HFF-Myc (cell line): ENCODE measurements at regions not wholly inside any gene's neighbourhood (a gene's known extent, or its start where the extent isn't known, plus 50 kb on each side); places are given as distances from the start of the nearest gene placed in this dataset.

ENCODE experiments used
- DNase-seq: peaks from one replicate; pipeline ENCODE4 v3.0.0-alpha.2; 2011; ENCODE audit warnings: low read depth; ENCODE audit errors: extremely low read depth
- H3K4me3 ChIP-seq: replicated peaks from 2 replicates; pipeline ENCODE4 v1.5.1; 2011; ENCODE audit warnings: low read depth, mild to moderate bottlenecking, control low read depth, low read length
- TF ChIP-seq, protein P1 (sequence below): IDR thresholded peaks from 2 replicates; pipeline ENCODE4 v1.5.1; 2012; ENCODE audit warnings: mild to moderate bottlenecking, low read depth, low read length, control low read depth; ENCODE audit errors: missing control alignments

GRCh38 chr11:70672991-70673653 lies 274.8 kb downstream of the CTTN start:
- H3K4me3 ChIP-seq = no peak overlapping the region
- no peak for DNase-seq
- TF ChIP-seq, protein P1, sequence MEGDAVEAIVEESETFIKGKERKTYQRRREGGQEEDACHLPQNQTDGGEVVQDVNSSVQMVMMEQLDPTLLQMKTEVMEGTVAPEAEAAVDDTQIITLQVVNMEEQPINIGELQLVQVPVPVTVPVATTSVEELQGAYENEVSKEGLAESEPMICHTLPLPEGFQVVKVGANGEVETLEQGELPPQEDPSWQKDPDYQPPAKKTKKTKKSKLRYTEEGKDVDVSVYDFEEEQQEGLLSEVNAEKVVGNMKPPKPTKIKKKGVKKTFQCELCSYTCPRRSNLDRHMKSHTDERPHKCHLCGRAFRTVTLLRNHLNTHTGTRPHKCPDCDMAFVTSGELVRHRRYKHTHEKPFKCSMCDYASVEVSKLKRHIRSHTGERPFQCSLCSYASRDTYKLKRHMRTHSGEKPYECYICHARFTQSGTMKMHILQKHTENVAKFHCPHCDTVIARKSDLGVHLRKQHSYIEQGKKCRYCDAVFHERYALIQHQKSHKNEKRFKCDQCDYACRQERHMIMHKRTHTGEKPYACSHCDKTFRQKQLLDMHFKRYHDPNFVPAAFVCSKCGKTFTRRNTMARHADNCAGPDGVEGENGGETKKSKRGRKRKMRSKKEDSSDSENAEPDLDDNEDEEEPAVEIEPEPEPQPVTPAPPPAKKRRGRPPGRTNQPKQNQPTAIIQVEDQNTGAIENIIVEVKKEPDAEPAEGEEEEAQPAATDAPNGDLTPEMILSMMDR = no peak

- no peak for DNase-seq
- H3K4me3 ChIP-seq = no peak overlapping the region
- TF ChIP-seq, protein P1 = no peak
Measured at GRCh38 chr11:70674605-70675004, 276.3 kb downstream of the CTTN start.

GRCh38 chr11:70675697-70676374 lies 277.5 kb downstream of the CTTN start:
- H3K4me3 ChIP-seq = no peak overlapping the region
- TF ChIP-seq, protein P1 = no peak
- no peak for DNase-seq

DNA sequence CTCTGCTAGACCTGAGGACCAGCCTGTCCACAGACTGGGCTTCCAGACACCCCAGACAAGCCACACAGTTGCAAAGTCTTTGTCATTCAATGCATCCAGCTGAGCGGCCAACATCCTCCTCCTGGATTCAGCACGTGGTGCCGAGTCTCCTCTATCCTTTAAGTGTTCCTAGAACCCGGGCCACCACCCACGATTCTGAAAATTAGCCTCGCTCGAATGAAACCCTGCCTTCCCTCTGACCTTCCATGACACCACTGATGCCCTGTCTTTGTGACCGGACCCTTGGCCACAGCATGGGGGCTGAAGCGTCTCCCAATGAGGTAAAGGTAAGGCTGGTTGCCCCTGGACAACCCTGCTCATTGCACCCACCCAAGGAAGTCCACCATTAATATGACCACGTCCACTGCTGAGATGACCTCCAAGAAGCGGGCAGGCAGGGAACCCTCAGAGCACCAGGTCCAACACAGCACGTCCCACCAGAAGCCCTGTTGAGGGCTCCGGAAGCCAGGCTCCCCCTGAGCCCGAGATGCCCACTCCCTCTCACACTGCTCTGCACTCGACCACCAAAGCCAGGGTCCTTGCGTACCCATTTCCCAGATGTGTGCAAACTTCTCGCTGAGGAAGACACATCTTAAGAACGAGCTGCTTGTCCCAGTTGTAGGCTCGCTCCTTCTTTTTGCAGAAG lies 279.0 kb downstream of the CTTN start:
- DNase-seq = no peak
- H3K4me3 ChIP-seq = no peak overlapping the region
- TF ChIP-seq, protein P1 = no peak

DNA sequence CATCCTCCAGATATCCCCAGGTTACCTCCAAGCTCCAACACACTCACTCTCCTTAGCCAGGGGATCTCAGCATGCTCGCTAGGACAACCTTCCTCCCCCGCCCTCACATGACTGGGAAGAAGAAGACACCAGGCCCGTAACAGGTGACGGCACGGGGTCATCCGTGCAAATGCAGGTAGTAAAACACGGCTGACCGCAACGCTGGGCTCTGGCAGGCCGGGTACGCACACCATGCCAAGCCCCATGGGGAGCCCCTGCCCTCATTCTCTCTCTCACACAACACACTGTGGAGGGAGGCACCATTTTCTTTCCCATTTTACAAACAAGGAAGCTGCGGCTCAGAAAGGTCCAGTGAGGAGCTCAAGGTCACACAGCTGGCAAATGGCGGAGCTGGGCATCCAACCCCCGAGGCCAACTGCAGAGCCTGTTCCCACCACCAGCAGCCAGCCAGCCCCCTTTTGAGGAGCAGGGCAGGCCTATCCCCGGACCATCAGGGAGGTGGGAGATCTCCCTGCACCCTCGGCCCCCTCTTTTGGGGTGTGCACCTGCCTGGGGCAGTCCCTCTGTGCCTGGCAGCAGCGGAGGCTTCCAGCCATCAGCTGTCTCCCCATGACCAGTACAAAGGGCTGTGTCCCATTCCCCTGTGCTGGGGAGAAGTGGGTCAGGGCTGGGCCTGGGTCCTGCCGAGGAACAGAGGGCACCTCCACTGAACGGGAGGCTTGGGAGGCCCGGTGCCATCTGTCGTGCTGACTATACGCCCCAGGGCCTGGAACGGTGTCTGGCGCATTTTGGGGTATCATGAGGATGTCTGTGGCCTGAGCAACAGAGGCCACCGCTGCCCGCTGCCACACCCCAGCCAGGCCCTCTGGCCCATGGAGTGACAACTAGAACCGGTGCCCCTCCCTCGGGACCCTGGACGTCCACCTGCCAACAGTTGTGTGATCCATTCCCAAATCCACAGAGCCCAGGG lies 280.9 kb downstream of the CTTN start:
- TF ChIP-seq, protein P1 = no peak
- H3K4me3 ChIP-seq = no peak overlapping the region
- no peak for DNase-seq

DNA sequence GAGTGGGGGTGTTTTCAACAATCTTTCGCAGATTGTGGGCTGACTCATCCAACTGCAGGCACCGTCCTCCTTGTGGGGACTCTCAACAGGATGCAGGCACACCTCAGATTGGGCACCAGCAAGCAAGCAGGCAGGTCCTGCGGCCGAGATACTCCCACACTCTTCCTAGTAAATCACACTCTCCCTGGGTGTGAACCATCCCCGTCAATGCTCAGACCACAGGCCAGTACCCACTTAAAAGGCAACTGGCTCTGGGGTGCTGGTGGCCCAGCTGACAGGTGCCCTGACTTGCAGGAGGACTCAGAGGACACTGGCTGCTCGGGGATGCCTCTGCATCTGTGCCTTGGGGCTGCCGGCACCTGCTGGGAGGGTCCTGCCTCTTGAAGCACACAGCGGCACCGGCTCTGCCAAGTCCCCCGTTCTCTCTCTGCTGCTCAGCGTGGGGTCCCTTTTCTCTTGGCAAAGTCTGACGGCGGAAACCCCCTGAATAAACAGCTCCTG lies 282.5 kb downstream of the CTTN start:
- H3K4me3 ChIP-seq = no peak overlapping the region
- DNase-seq = no peak
- TF ChIP-seq, protein P1 = no peak
